ENCODE measurements at regions not wholly inside any gene's neighbourhood (a gene's known extent, or its start where the extent isn't known, plus 50 kb on each side); places are given as distances from the start of the nearest gene placed in this dataset.
"Not testable (repeated sequence)": the region's sequence is repeated elsewhere in the genome, so short reads cannot be mapped to it uniquely, and the experiment has no call there.

GRCh38 chr4:3636020-3636419 is 103.8 kb upstream of the LRPAP1 start:
- H3K36me3 ChIP-seq (ENCODE audit: control insufficient read depth in 1 of 2, insufficient read depth in 2 of 2, low read length in 2 of 2); H3K4me2 ChIP-seq (ENCODE audit: low read length); H3K14ac ChIP-seq (ENCODE audit: low read length); H2BK5ac ChIP-seq (ENCODE audit: low read depth, low read length, poor library complexity); H3K27ac ChIP-seq (ENCODE audit: low read depth, low read length); H3K18ac ChIP-seq (ENCODE audit: low read length); H3K79me1 ChIP-seq (ENCODE audit: low read length); H4K91ac ChIP-seq (ENCODE audit: low read depth, low read length); DNase-seq; H3K79me2 ChIP-seq (ENCODE audit: control insufficient read depth, insufficient read depth, low read length, poor library complexity); H3K4me1 ChIP-seq (ENCODE audit: control insufficient read depth in 1 of 2, insufficient read depth in 2 of 2, low read length in 2 of 2); H2AK5ac ChIP-seq (ENCODE audit: low read length); H2AFZ ChIP-seq (ENCODE audit: insufficient read depth, low read length, poor library complexity); H3K4ac ChIP-seq (ENCODE audit: low read depth, low read length); H3K23ac ChIP-seq (ENCODE audit: low read length); H2BK120ac ChIP-seq (ENCODE audit: insufficient read depth, low read length, poor library complexity); H4K12ac ChIP-seq (ENCODE audit: low read depth, low read length); H4K8ac ChIP-seq (ENCODE audit: low read depth, low read length); H3K4me3 ChIP-seq (ENCODE audit: low read depth, low read length); H3K27me3 ChIP-seq (ENCODE audit: insufficient read depth, low read length); H3K9ac ChIP-seq (ENCODE audit: low read length); H2BK12ac ChIP-seq (ENCODE audit: low read length): not testable (repeated sequence)
- H3K9me3 ChIP-seq (ENCODE audit: insufficient read depth, low read depth, low read length), result peaks cover 20% of the 10 kb centered on the region
- WGBS (ENCODE audit: extremely low coverage, insufficient coverage, insufficient read length), result no CpG with 5 or more reads among the region's 2 CpGs

GRCh38 chr4:3634894-3635820 is 102.9 kb upstream of the LRPAP1 start:
- Histone ChIP-seq H3K4ac (ENCODE audit: low read depth, low read length) (no peak overlapping the region), H3K4me2 (ENCODE audit: low read length) (no peak overlapping the region), H3K27me3 (ENCODE audit: insufficient read depth, low read length) (no peaks in the 10 kb centered on the region), H3K27ac (ENCODE audit: low read depth, low read length) (no peak overlapping the region), H3K18ac (ENCODE audit: low read length) (no peak overlapping the region), H2BK12ac (ENCODE audit: low read length) (no peak overlapping the region), H4K12ac (ENCODE audit: low read depth, low read length) (no peak overlapping the region), H3K36me3 (ENCODE audit: control insufficient read depth in 1 of 2, insufficient read depth in 2 of 2, low read length in 2 of 2) (no peaks in the 10 kb centered on the region), H2BK5ac (ENCODE audit: low read depth, low read length, poor library complexity) (no peak overlapping the region), H3K14ac (ENCODE audit: low read length) (no peak overlapping the region), H3K9ac (ENCODE audit: low read length) (no peak overlapping the region), H2AFZ (ENCODE audit: insufficient read depth, low read length, poor library complexity) (no peak overlapping the region), H4K91ac (ENCODE audit: low read depth, low read length) (no peak overlapping the region), H3K4me1 (ENCODE audit: control insufficient read depth in 1 of 2, insufficient read depth in 2 of 2, low read length in 2 of 2) (no peaks in the 10 kb centered on the region), H3K9me3 (ENCODE audit: insufficient read depth, low read depth, low read length) (peaks cover 20% of the 10 kb centered on the region), H3K23ac (ENCODE audit: low read length) (no peak overlapping the region), H3K79me2 (ENCODE audit: control insufficient read depth, insufficient read depth, low read length, poor library complexity) (no peaks in the 10 kb centered on the region), H2BK120ac (ENCODE audit: insufficient read depth, low read length, poor library complexity) (no peak overlapping the region), H3K79me1 (ENCODE audit: low read length) (no peaks in the 10 kb centered on the region), H3K4me3 (ENCODE audit: low read depth, low read length) (no peak overlapping the region), H4K8ac (ENCODE audit: low read depth, low read length) (no peak overlapping the region), H2AK5ac (ENCODE audit: low read length) (no peak overlapping the region)
- no peak for DNase-seq
- WGBS (ENCODE audit: extremely low coverage, insufficient coverage, insufficient read length), result no CpG with 5 or more reads among the region's 28 CpGs

DNA sequence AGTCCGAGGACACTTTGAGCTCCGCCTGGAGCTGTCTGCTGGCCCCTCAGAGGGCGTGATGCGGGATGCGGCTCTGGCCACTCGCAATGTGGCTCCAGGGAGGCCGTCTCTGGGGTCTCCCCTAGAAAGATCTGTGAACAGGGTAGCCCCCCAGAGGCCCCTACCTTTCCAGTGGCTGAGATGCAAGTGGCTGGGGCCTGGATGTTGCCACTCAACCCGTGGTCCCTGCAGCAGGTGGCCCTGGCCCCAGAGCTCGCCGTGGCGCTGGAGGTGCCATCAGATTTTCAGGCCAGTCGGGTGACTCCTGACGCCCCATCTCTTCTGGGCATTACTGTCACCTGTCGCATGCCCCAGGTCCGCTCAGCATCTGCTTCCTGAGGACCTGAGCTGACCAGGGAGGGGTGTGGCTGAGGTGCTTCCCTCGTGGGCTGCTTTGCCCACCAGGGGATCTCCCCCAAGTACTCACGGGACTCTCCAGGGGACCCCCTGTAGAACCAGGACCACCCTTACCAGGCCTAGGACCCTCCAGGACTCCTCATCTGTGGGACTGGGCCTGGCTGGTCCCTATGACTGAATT is 102.1 kb upstream of the LRPAP1 start:
- DNase-seq, result no peak
- Histone ChIP-seq H3K4me2 (ENCODE audit: low read length) (no peak overlapping the region), H3K27ac (ENCODE audit: low read depth, low read length) (no peak overlapping the region), H2AFZ (ENCODE audit: insufficient read depth, low read length, poor library complexity) (no peak overlapping the region), H3K4ac (ENCODE audit: low read depth, low read length) (no peak overlapping the region), H3K4me3 (ENCODE audit: low read depth, low read length) (no peak overlapping the region), H4K8ac (ENCODE audit: low read depth, low read length) (no peak overlapping the region), H3K23ac (ENCODE audit: low read length) (no peak overlapping the region), H3K36me3 (ENCODE audit: control insufficient read depth in 1 of 2, insufficient read depth in 2 of 2, low read length in 2 of 2) (no peaks in the 10 kb centered on the region), H3K79me1 (ENCODE audit: low read length) (no peaks in the 10 kb centered on the region), H4K91ac (ENCODE audit: low read depth, low read length) (no peak overlapping the region), H2BK120ac (ENCODE audit: insufficient read depth, low read length, poor library complexity) (no peak overlapping the region), H3K27me3 (ENCODE audit: insufficient read depth, low read length) (no peaks in the 10 kb centered on the region), H4K12ac (ENCODE audit: low read depth, low read length) (no peak overlapping the region), H3K79me2 (ENCODE audit: control insufficient read depth, insufficient read depth, low read length, poor library complexity) (no peaks in the 10 kb centered on the region), H3K4me1 (ENCODE audit: control insufficient read depth in 1 of 2, insufficient read depth in 2 of 2, low read length in 2 of 2) (no peaks in the 10 kb centered on the region), H2AK5ac (ENCODE audit: low read length) (no peak overlapping the region), H3K14ac (ENCODE audit: low read length) (no peak overlapping the region), H3K9ac (ENCODE audit: low read length) (no peak overlapping the region), H2BK5ac (ENCODE audit: low read depth, low read length, poor library complexity) (no peak overlapping the region), H2BK12ac (ENCODE audit: low read length) (no peak overlapping the region), H3K9me3 (ENCODE audit: insufficient read depth, low read depth, low read length) (peaks cover 21% of the 10 kb centered on the region), H3K18ac (ENCODE audit: low read length) (no peak overlapping the region)
- WGBS (ENCODE audit: extremely low coverage, insufficient coverage, insufficient read length), result no CpG with 5 or more reads among the region's 17 CpGs

- H2BK5ac ChIP-seq (ENCODE audit: low read depth, low read length, poor library complexity); H3K27ac ChIP-seq (ENCODE audit: low read depth, low read length); H2BK120ac ChIP-seq (ENCODE audit: insufficient read depth, low read length, poor library complexity); H3K27me3 ChIP-seq (ENCODE audit: insufficient read depth, low read length); H3K4ac ChIP-seq (ENCODE audit: low read depth, low read length); H3K79me2 ChIP-seq (ENCODE audit: control insufficient read depth, insufficient read depth, low read length, poor library complexity); DNase-seq; H4K8ac ChIP-seq (ENCODE audit: low read depth, low read length); H3K14ac ChIP-seq (ENCODE audit: low read length); H4K12ac ChIP-seq (ENCODE audit: low read depth, low read length); H3K79me1 ChIP-seq (ENCODE audit: low read length); H3K4me1 ChIP-seq (ENCODE audit: control insufficient read depth in 1 of 2, insufficient read depth in 2 of 2, low read length in 2 of 2); H2AK5ac ChIP-seq (ENCODE audit: low read length); H3K18ac ChIP-seq (ENCODE audit: low read length); H4K91ac ChIP-seq (ENCODE audit: low read depth, low read length); H2AFZ ChIP-seq (ENCODE audit: insufficient read depth, low read length, poor library complexity); H3K36me3 ChIP-seq (ENCODE audit: control insufficient read depth in 1 of 2, insufficient read depth in 2 of 2, low read length in 2 of 2); H3K23ac ChIP-seq (ENCODE audit: low read length); H2BK12ac ChIP-seq (ENCODE audit: low read length); H3K4me2 ChIP-seq (ENCODE audit: low read length); H3K4me3 ChIP-seq (ENCODE audit: low read depth, low read length); H3K9ac ChIP-seq (ENCODE audit: low read length): not testable (repeated sequence)
- peaks cover 28% of the 10 kb centered on the region for H3K9me3 ChIP-seq (ENCODE audit: insufficient read depth, low read depth, low read length)
- no CpG with 5 or more reads among the region's 10 CpGs for WGBS (ENCODE audit: extremely low coverage, insufficient coverage, insufficient read length)
Observed at GRCh38 chr4:3633277-3633676, 101.1 kb upstream of the LRPAP1 start.

Data from trophoblast cell (in vitro differentiated cells and primary cell).